ENCODE measurements at regions not wholly inside any gene's neighbourhood (a gene's known extent, or its start where the extent isn't known, plus 50 kb on each side); places are given as distances from the start of the nearest gene placed in this dataset.

DNA sequence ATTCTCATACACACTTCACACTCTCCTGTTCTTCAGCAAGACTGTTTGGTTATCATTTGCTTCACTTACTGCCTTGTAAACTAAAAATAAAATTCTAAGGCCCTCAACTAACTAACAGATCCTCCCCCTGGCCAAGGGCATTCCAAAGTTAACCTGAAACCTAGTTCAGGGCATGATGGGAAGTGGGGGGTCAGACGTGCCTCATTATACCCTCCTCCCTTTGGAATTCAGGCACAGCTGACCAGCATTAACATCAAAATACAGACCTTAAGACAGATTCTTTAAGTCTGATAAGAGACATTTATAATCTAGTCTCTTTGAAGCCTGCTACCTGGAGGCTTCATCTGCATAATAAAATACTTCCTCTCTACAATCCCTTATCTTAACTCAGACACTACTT is 221.0 kb downstream of the NOL4 start:
- no peak for DNase-seq
- in situ Hi-C loops (cut with HindIII; ENCODE audit: low pct_ligation_motif_present, low pct_unique_long_range_greater_than_20kb, low sequenced_read_pairs): no loop called here

DNA sequence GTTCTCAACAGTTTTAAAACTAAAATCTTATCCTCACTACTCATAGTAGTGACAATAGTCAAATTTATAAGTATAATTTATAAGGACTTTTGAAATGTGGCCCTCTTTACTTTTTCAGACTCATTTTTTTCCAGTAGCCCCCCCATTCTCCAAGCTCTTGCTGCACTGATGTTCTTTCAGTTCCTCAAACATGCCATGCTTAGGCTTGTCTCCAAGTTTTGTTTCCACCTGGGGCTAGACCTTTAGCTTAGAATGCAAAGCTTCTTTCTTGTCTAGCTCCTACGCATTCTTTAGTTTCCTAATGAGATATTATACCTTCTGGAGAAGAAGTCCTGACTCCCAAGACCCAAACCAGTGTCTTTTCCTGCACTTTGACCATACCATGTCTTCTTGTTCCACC is 222.6 kb downstream of the NOL4 start:
- in situ Hi-C loops (cut with HindIII; ENCODE audit: low pct_ligation_motif_present, low pct_unique_long_range_greater_than_20kb, low sequenced_read_pairs): no loop called here

DNA sequence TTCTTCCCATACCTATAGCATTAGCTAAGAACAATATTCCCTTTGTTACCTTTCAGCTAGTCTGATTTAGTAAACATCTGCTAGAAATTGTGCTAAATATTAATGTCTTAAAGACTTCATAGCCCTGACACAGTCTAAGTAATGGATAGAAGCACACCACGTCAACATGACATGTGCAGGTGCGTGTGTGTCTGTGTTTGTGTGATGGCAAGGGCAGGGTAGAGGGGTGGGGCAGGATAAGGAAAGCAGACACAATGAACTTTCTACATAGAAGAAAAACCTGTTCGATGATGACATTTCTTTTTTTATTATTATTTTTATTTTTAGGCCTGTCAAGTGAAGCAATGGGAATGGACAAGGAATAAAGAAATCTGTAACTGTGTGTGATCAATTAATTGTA is 223.3 kb downstream of the NOL4 start:
- no peak for DNase-seq
- in situ Hi-C loops (cut with HindIII; ENCODE audit: low pct_ligation_motif_present, low pct_unique_long_range_greater_than_20kb, low sequenced_read_pairs): no loop called here

More for the DNA sequence above, 222.6 kb downstream of the NOL4 start:
- DNase-seq: no peak

- no peak for DNase-seq
- in situ Hi-C loops (cut with HindIII; ENCODE audit: low pct_ligation_motif_present, low pct_unique_long_range_greater_than_20kb, low sequenced_read_pairs): no loop called here
Observed at GRCh38 chr18:33987206-33987605, 237.5 kb downstream of the NOL4 start.

DNA sequence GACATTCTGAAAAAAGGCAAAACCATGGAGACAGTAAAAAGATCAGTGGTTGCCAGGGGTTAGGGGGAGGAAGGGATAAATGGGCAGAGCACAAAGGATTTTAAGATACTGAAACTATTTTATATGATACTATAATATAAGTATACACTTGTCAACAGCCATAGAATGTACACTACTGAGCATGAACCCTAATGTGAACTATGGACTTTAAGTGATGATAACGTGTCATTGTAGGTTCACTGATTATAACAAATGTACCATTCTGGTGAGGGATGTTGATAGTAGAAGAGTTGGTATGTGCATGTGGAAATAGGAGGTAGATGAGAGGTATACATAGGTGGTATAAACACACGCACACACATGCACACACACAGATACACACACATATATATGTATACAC is 241.6 kb downstream of the NOL4 start:
- in situ Hi-C loops (cut with HindIII; ENCODE audit: low pct_ligation_motif_present, low pct_unique_long_range_greater_than_20kb, low sequenced_read_pairs): no loop called here

DNA sequence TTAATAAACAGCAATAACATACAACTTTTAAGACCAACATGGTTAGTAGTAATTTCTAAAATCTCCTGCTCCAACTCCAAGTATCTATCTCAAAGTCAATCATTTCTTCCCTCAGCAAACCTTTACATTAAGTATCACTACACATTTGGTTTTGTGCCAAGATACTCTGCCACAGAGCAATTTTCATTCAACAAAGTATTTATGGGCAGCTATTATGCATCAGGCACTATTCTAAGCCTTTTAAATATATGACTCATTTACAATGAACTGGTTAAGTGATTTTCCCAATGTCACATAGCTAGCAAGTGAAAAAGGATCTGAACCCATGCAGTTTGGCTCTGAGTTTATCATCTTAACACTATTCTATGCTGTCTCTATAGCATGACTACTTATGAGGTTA is 264.3 kb downstream of the NOL4 start:
- DNase-seq: no peak
- in situ Hi-C loops (cut with HindIII; ENCODE audit: low pct_ligation_motif_present, low pct_unique_long_range_greater_than_20kb, low sequenced_read_pairs): no loop called here

More for the DNA sequence above, 241.6 kb downstream of the NOL4 start:
- no peak for DNase-seq

DNA sequence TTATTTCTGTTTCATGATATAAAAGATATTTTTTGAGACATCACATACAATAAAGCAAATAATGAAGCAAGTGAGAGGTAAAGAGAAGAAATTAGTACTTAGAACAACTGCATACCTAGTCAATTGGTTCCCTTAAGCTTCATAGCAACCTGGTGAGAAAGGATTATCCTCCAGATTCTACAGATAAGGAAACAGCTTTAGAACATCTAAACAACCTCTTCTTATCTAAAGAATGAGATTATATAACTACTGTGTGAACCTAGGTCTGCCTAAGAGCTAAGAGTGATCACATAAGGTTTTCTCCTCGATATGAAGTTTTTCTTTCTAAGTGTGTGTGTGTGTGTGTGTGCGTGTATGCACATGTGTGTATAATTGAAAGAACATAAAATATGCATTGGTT is 265.1 kb downstream of the NOL4 start:
- no peak for DNase-seq
- in situ Hi-C loops (cut with HindIII; ENCODE audit: low pct_ligation_motif_present, low pct_unique_long_range_greater_than_20kb, low sequenced_read_pairs): no loop called here

DNA sequence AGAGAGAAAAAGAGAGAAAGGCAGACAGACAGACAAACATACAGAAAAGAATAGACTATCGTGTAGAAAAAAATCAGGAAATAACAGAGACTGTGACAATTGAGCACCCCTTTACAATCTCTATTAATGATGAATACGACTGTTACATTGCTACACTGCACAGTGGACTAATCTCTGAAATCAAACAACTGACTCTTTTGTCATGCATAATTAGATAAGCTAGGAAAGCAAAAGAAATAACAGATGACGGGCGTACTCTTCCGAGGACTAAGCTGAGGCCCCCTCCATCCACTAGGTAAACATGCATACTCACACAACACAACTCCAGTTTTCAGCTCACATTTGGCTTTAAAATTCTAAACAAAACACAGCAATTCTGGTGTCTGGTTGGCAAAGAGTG is 267.0 kb downstream of the NOL4 start:
- no peak for DNase-seq
- in situ Hi-C loops (cut with HindIII; ENCODE audit: low pct_ligation_motif_present, low pct_unique_long_range_greater_than_20kb, low sequenced_read_pairs): no loop called here

DNA sequence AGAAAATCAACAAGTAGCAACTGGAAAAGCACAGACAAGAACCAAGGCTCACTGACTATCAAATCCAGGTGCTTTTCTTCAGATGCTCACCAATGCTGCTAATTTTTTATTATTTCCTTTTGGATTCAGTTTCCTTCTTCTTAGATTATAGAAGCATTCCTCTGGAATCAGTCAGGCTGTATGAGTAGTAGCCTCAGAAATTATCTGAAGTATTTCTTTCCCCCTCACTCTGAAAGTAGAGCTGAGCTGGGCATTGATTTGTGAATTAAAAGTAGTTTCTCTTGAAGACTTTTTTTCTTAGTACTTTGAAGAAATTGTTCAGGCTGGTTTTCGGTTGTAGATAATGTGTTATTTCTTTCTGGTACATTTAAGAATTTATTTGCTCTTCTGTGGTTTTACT is 273.7 kb downstream of the NOL4 start:
- DNase-seq: no peak
- in situ Hi-C loops (cut with HindIII; ENCODE audit: low pct_ligation_motif_present, low pct_unique_long_range_greater_than_20kb, low sequenced_read_pairs): no loop called here

GRCh38 chr18:33946336-33946735 is 278.4 kb downstream of the NOL4 start:
- no peak for DNase-seq
- in situ Hi-C loops (cut with HindIII; ENCODE audit: low pct_ligation_motif_present, low pct_unique_long_range_greater_than_20kb, low sequenced_read_pairs): no loop called here

DNA sequence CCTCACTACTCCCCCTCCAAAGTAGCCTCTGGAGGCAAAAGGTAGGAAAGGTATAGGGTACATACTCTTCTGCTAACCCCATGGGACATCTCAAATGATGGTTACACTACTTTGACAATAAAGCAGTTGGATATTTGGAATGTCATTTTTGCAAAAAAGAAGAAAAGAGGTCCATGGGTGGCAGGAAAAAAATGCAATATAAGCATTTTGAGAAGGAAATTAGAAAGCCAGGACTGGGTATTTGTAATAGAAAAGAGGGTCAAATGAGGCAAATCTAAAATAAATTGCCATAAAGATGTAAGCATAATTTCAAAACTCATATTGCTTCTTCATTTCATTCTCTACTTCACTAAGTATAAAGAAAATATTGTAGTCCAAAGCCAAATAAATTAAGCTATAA is 280.2 kb downstream of the NOL4 start:
- DNase-seq: no peak
- in situ Hi-C loops (cut with HindIII; ENCODE audit: low pct_ligation_motif_present, low pct_unique_long_range_greater_than_20kb, low sequenced_read_pairs): no loop called here

DNA sequence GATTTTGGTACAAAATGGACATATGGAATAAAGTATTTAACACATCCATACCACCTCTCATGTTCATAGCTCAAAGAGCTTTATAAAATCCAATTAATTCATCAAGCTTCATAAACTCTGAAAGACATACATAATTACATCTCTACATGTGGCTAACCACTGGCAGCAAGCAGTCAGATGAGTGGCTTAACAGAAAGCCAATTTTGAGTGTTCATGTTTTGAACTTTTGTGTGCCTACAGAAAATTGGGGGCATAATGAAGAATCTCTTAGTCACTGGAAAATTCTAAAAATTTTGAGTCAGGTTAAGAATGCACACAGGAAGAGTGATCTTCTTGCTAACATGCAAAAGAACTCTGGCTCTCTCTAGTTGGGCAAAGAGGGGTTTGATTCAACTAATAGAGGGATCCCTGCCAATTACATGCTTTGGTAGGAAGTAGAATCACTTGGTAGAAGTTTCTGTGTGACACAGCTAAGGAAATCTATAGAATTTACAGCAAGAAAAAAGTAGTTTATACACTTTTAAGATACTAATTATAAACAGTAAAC is 287.4 kb downstream of the NOL4 start:
- in situ Hi-C loops (cut with HindIII; ENCODE audit: low pct_ligation_motif_present, low pct_unique_long_range_greater_than_20kb, low sequenced_read_pairs): no loop called here

GRCh38 chr18:33934258-33934657 is 290.5 kb downstream of the NOL4 start:
- no peak for DNase-seq
- in situ Hi-C loops (cut with HindIII; ENCODE audit: low pct_ligation_motif_present, low pct_unique_long_range_greater_than_20kb, low sequenced_read_pairs): no loop called here

More for the DNA sequence above, 287.4 kb downstream of the NOL4 start:
- no peak for DNase-seq

DNA sequence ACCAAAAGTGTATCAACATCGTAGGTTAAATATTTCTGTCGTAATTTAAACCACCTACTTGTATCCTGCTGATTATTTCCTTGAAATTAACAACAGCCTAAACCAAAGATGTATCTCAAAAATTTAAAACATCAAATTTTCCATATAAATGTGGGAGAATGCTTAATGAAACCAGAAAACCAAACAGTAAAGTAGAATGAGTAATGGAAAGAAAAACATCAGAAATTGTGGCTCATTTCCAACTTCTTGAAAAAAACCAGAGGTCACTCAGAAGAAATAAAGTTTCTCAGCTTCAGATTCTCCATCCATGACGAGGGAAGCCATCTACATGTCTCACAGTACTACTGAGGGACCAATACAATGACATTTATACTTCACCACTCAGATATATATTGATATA is 296.5 kb downstream of the NOL4 start:
- no peak for DNase-seq
- in situ Hi-C loops (cut with HindIII; ENCODE audit: low pct_ligation_motif_present, low pct_unique_long_range_greater_than_20kb, low sequenced_read_pairs): no loop called here

GRCh38 chr18:33924576-33924975 is 300.1 kb downstream of the NOL4 start:
- DNase-seq: no peak
- in situ Hi-C loops (cut with HindIII; ENCODE audit: low pct_ligation_motif_present, low pct_unique_long_range_greater_than_20kb, low sequenced_read_pairs): no loop called here

DNA sequence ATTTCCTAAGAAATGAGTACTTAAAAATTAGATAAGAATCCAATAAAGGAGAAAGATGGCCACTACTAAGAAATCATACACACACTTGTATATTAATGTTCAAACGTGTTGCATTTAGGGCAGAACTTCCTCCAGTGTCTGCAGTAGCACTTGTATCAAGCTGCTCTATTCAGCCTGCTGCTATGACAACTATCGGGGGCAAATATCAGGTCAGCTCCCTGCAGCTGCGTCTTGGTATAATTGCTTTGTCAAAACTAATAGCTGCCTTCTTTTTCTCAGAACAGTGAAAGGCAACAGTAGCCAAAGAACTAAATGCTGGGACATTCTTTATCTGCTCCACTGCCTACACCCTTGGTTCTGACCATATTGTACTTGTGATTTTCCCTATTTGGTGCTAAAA is 300.7 kb downstream of the NOL4 start:
- in situ Hi-C loops (cut with HindIII; ENCODE audit: low pct_ligation_motif_present, low pct_unique_long_range_greater_than_20kb, low sequenced_read_pairs): no loop called here

GRCh38 chr18:33918571-33918970 is 306.1 kb downstream of the NOL4 start:
- no peak for DNase-seq
- in situ Hi-C loops (cut with HindIII; ENCODE audit: low pct_ligation_motif_present, low pct_unique_long_range_greater_than_20kb, low sequenced_read_pairs): no loop called here

More for the DNA sequence above, 300.7 kb downstream of the NOL4 start:
- DNase-seq: no peak

DNA sequence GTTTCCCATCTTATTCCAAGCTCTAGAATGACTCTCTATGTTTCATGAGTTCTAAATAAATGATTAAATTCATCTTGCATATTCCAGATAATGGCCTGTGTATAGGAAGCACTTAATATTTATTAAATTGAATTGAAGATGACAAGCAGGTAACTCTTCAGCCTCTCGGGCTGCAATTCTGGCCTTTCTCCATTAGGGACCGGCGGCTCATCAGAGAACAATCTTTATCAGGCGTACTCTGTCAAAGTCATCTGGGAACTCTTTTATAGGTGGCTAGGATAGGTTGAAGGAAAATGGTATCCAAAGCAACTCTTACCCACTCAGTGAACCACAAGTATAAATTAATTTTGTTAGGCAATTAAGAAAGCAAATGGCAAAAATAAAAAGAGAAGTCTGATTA is 308.5 kb downstream of the NOL4 start:
- DNase-seq: no peak
- in situ Hi-C loops (cut with HindIII; ENCODE audit: low pct_ligation_motif_present, low pct_unique_long_range_greater_than_20kb, low sequenced_read_pairs): no loop called here

- no peak for DNase-seq
- in situ Hi-C loops (cut with HindIII; ENCODE audit: low pct_ligation_motif_present, low pct_unique_long_range_greater_than_20kb, low sequenced_read_pairs): no loop called here
Observed at GRCh38 chr18:33914399-33914798, 310.3 kb downstream of the NOL4 start.

- DNase-seq: no peak
- in situ Hi-C loops (cut with HindIII; ENCODE audit: low pct_ligation_motif_present, low pct_unique_long_range_greater_than_20kb, low sequenced_read_pairs): no loop called here
Observed at GRCh38 chr18:33906046-33906445, 318.7 kb downstream of the NOL4 start.

DNA sequence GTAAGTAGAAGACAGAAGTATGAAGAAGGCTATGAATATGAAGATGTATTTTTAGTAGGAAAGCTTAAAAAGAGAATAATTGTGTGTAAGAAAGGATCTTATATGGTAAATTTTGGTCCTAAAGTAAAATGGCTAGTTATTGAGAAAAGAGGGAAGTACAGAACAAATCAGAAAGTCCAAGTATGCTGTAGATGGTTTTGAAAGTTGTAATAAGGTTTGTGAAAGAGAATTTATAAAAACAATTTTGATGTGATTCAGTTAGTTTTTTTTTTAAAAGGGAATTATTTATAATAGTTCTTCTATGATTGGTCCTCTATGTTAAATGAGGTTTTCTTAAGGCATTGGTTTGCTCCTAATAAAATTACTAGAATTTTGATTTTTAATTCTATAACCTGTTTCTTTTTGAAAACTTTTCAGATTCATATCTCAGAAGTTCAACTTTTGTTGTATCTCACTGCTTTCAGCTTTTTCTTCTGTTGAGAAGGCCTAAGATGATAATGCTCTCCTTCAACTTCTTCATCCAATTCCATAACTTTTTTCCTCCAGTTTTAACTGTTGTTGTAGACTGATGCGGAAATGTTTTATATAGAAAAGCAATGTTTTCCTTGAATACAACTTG is 322.7 kb downstream of the NOL4 start:
- in situ Hi-C loops (cut with HindIII; ENCODE audit: low pct_ligation_motif_present, low pct_unique_long_range_greater_than_20kb, low sequenced_read_pairs): no loop called here
- no peak for DNase-seq

Data from ACHN (cell line).